HepG2 (cell line): ENCODE measurements at regions not wholly inside any gene's neighbourhood (a gene's known extent, or its start where the extent isn't known, plus 50 kb on each side); places are given as distances from the start of the nearest gene placed in this dataset.

Experiments
- ATAC-seq: fragments of 200-7000 bp; cut with Tn5 transposase; 3 replicates; pipeline ENCODE4 v1.9.1; 2020; ENCODE audit warnings: mild to moderate bottlenecking, moderate library complexity
- BruUV-seq: library from RNA; stranded (reverse); fragments of 400-500 nt; replicated peaks from 2 replicates; lab custom pipeline; 2021; lab: Mats Ljungman, UMichigan
- CTCF ChIA-PET: fragments of 300-600 bp; formaldehyde crosslinking; extraction: SDS; loops from one replicate; lab custom pipeline; 2021; ENCODE audit warnings: low total read pairs, inconsistent platforms, low intra/inter-chr PET ratio; lab: Yijun Ruan, JAX
- POLR2A ChIA-PET: fragments of 350-600 bp; sonication (Branson Sonifier 250); formaldehyde crosslinking; loops from one replicate; lab custom pipeline; 2020; ENCODE audit warnings: antibody characterized with exemption, inconsistent platforms; lab: Yijun Ruan, JAX
- DNase-seq: peaks from one replicate; pipeline ENCODE4 v3.0.0-alpha.2; 2015; ENCODE audit warnings: low spot score
- FAIRE-seq: peaks from 3 replicates; lab custom pipeline; 2011; peaks lifted over from hg19 to GRCh38; lab: Jason Lieb, UNC
- H2AFZ ChIP-seq: one replicate; pipeline ENCODE4 v1.6.1; 2011; ENCODE audit warnings: low read length, inconsistent platforms
- H3K27ac ChIP-seq: fragments of 300-600 bp; 3 replicates; pipeline ENCODE4 v1.8.0; 2011; ENCODE audit warnings: mixed run types, mild to moderate bottlenecking, mixed read lengths, low read length, inconsistent platforms; ENCODE audit not compliant: insufficient read depth; ENCODE audit errors: extremely low read length
- H3K27me3 ChIP-seq, 2 experiments: fragments of 200-600 bp in 1 of 2; 2 replicates in 1 of 2; 3 replicates in 1 of 2; pipeline versions ENCODE4 v1.6.0 to v1.8.0; 2011; ENCODE audit warnings: low read length in 2 of 2, mild to moderate bottlenecking in 2 of 2, moderate library complexity in 2 of 2, inconsistent platforms in 1 of 2; ENCODE audit not compliant: insufficient read depth in 2 of 2, control insufficient read depth in 1 of 2
- H3K36me3 ChIP-seq, 2 experiments: fragments of 200-600 bp in 1 of 2; replicated peaks in 1 of 2; 2 replicates in 1 of 2; 3 replicates in 1 of 2; pipeline versions ENCODE4 v1.5.1 to v1.8.0; 2011; ENCODE audit warnings: low read length in 2 of 2, inconsistent platforms in 1 of 2; ENCODE audit not compliant: insufficient read depth in 2 of 2, control insufficient read depth in 1 of 2
- H3K4me1 ChIP-seq: 2 replicates; pipeline ENCODE4 v1.5.1; 2012; ENCODE audit warnings: low read length, inconsistent platforms; ENCODE audit not compliant: insufficient read depth
- H3K4me2 ChIP-seq: 2 replicates; pipeline ENCODE4 v1.6.0; 2011; ENCODE audit warnings: low read depth, low read length, inconsistent platforms
- H3K4me3 ChIP-seq, 3 experiments: fragments of 200-600 bp in 1 of 3; sonication (generic), shearing (Covaris generic) in 1 of 3; replicated peaks in 1 of 3; 2 replicates each; pipeline ENCODE4 v1.5.1; 2011 to 2016; ENCODE audit warnings: low read length in 3 of 3, inconsistent platforms in 2 of 3, low read depth in 2 of 3, mild to moderate bottlenecking in 2 of 3, control low read depth in 1 of 3, mixed read lengths in 1 of 3; ENCODE audit not compliant: insufficient read depth in 1 of 3
- H3K79me2 ChIP-seq: one replicate; pipeline ENCODE4 v1.6.1; 2011; ENCODE audit warnings: low read length, inconsistent platforms; ENCODE audit not compliant: insufficient read depth
- H3K9ac ChIP-seq: 2 replicates; pipeline ENCODE4 v1.6.0; 2011; ENCODE audit warnings: mild to moderate bottlenecking, low read depth, low read length, inconsistent platforms; ENCODE audit not compliant: insufficient read depth
- H3K9me3 ChIP-seq: 2 replicates; pipeline ENCODE4 v1.5.1; 2012; ENCODE audit warnings: mild to moderate bottlenecking, low read length
- H4K20me1 ChIP-seq: 2 replicates; pipeline ENCODE4 v1.6.0; 2011; ENCODE audit warnings: inconsistent platforms, mild to moderate bottlenecking, low read length, moderate library complexity; ENCODE audit not compliant: insufficient read depth
- ERF ChIP-seq: IDR thresholded peaks from 2 replicates; pipeline ENCODE4 v1.6.1; 2018; ENCODE audit warnings: missing biosample characterization, missing genetic modification reagents
- HDAC2 ChIP-seq: sonication (generic); formaldehyde crosslinking; IDR thresholded peaks from 2 replicates; pipeline ENCODE4 v1.4.0; 2020; ENCODE audit warnings: missing genetic modification reagents
- HIVEP1 ChIP-seq: sonication (generic); formaldehyde crosslinking; IDR thresholded peaks from 2 replicates; pipeline ENCODE4 v1.4.0; 2020; ENCODE audit warnings: mild to moderate bottlenecking, missing genetic modification reagents
- HNF1A ChIP-seq, 2 experiments: sonication (generic) in 1 of 2; formaldehyde crosslinking in 1 of 2; IDR thresholded peaks; 2 replicates each; pipeline versions ENCODE4 v1.4.0 to v1.6.1; 2016 to 2020; ENCODE audit warnings: borderline replicate concordance in 1 of 2, low read depth in 1 of 2, mild to moderate bottlenecking in 1 of 2, missing genetic modification reagents in 1 of 2
- PAXIP1 ChIP-seq: sonication (generic); formaldehyde crosslinking; conservative IDR thresholded peaks from 2 replicates; pipeline ENCODE4 v1.4.0; 2020; ENCODE audit warnings: mild to moderate bottlenecking, missing genetic modification reagents, moderate library complexity
- SOX6 ChIP-seq, 2 experiments: fragments of 450-650 bp in 1 of 2; sonication (generic) in 1 of 2; formaldehyde crosslinking in 1 of 2; IDR thresholded peaks; 2 replicates each; pipeline versions ENCODE4 v1.4.0 to v1.6.1; 2017 to 2020; ENCODE audit warnings: antibody characterized with exemption in 1 of 2, mild to moderate bottlenecking in 1 of 2, missing genetic modification reagents in 1 of 2
- ZBTB4 ChIP-seq: sonication (generic); formaldehyde crosslinking; IDR thresholded peaks from 2 replicates; pipeline ENCODE4 v1.4.0; 2020; ENCODE audit warnings: missing genetic modification reagents, mild to moderate bottlenecking, borderline replicate concordance
- ZFP82 ChIP-seq: sonication (generic); formaldehyde crosslinking; IDR thresholded peaks from 2 replicates; pipeline ENCODE4 v1.5.1; 2020; ENCODE audit warnings: mild to moderate bottlenecking, missing genetic modification reagents, borderline replicate concordance
- ZFP90 ChIP-seq: sonication (generic); formaldehyde crosslinking; IDR thresholded peaks from 2 replicates; pipeline ENCODE4 v1.8.0; 2022; ENCODE audit warnings: missing genetic modification reagents, mild to moderate bottlenecking, inconsistent platforms, borderline replicate concordance
- ZFX ChIP-seq: sonication (generic); formaldehyde crosslinking; IDR thresholded peaks from 2 replicates; pipeline ENCODE4 v1.4.0; 2020; ENCODE audit warnings: mild to moderate bottlenecking, low read depth, missing genetic modification reagents, moderate library complexity
- WGBS: methylation state at CpG from one replicate; pipeline ENCODE4 v1.1.6; 2017; ENCODE audit warnings: low lambda C conversion rate; 5-methylcytosine and 5-hydroxymethylcytosine counted together
- in situ Hi-C: cut with HindIII; loops from 2 replicates; pipeline ENCODE4 v1.10.0; 2017; ENCODE audit warnings: low pct_unique_long_range_greater_than_20kb; ENCODE audit not compliant: extremely low pct_ligation_motif_present
- intact Hi-C: fragments of 100-400 bp; cut with micrococcal nuclease; formaldehyde crosslinking; loops from one replicate; pipeline ENCODE4 v1.10.0; 2022; ENCODE audit not compliant: unreplicated experiment

DNA sequence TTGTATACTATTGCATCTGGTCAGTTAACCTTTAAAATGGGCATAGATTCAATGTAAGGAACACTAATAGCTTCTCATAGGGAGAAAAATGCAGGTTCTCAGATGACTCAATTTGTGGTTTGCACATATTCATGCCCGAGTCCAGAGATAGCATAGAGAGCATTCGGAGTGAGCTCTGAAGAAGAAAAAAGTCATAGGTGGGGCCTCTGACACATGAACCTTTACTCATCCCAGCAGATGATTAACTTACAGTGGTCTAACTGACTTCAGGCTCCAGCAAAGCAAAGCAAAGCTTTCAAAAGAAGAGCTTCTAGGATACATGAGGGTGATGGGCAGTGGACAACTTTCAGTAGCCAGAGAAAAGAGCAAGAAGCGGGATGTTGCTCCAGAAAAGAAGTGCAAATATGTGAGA, 55.3 kb upstream of the BTN3A2 start:
- Histone ChIP-seq H3K9me3 (no peaks in the 10 kb centered on the region), H3K79me2 (no peaks in the 10 kb centered on the region), H3K27ac (peak overlapping the region; percentile 2), H3K4me2 (peak overlapping the region; percentile 96), H3K9ac (no peak overlapping the region), H3K36me3 (no peaks in the 10 kb centered on the region), H2AFZ (no peak overlapping the region), H4K20me1 (no peaks in the 10 kb centered on the region), H3K4me1 (peaks cover 76% of the 10 kb centered on the region), H3K27me3 (no peaks in the 10 kb centered on the region), H3K4me3 (peak overlapping the region; percentile 40 to 67 (median 67); a peak in 5 of 6 replicates)
- intact Hi-C loops = loop anchor here (10.0 kb wide), 1 partner anchor 245 kb away; no protein-coding TSS in a partner anchor
- FAIRE-seq (no peak), DNase-seq (peak; percentile 76), ATAC-seq (peak; percentile 60)
- ChIA-PET CTCF (no interaction called here), POLR2A (interaction anchor here (0.7 to 1.5 kb wide), 6 partner anchors 13 to 93 kb away, joined by 3 to 6 read pairs (median 4); a partner anchor contains a TSS)
- BruUV-seq = no TSS peak
- whole genome bisulfite sequencing = 1% methylated on average over 3 of the region's 3 CpGs
- in situ Hi-C loops = loop anchor here (10.0 to 25.0 kb wide), 2 partner anchors 135 to 1203 kb away; no protein-coding TSS in a partner anchor
- TF ChIP-seq ZBTB4 (CRISPR knock-in tag) (no peak), HIVEP1 (CRISPR knock-in tag) (no peak), ZFP82 (CRISPR knock-in tag) (no peak), PAXIP1 (CRISPR knock-in tag) (peak; percentile 40), HNF1A (IDR thresholded peaks at IDR 0.05; ENCODE audit: low read depth) (no peak; the same call in 1 of the 2 replicates), HNF1A (CRISPR knock-in tag; IDR thresholded peaks at IDR 0.05; ENCODE audit: borderline replicate concordance) (no peak; the same call in 1 of the 2 replicates), SOX6 (IDR thresholded peaks at IDR 0.05) (no peak), SOX6 (CRISPR knock-in tag; IDR thresholded peaks at IDR 0.05) (peak; percentile 52; the same call in 1 of the 2 replicates), ZFP90 (no peak), HDAC2 (0 out of 2 replicates have a peak, but pooled peaks have one; percentile 33), ZFX (CRISPR knock-in tag) (0 out of 2 replicates have a peak, but pooled peaks have one; percentile 24), ERF (CRISPR knock-in tag) (peak; percentile 35; the same call in 1 of the 2 replicates)
